CD14-positive monocyte (primary cell): ENCODE measurements at regions not wholly inside any gene's neighbourhood (a gene's known extent, or its start where the extent isn't known, plus 50 kb on each side); places are given as distances from the start of the nearest gene placed in this dataset.

Experiments used
- DNase-seq, 3 donors: peaks; one replicate each; pipeline ENCODE4 v3.0.0-alpha.2; 2011 to 2022
- H2AFZ ChIP-seq: 2 replicates; pipeline ENCODE4 v1.6.0; 2012; ENCODE audit warnings: mild to moderate bottlenecking, low read depth, low read length, inconsistent platforms; ENCODE audit not compliant: insufficient read depth, poor library complexity, severe bottlenecking
- H3K27ac ChIP-seq, 2 donors: 1 replicate in 1 of 2; 2 replicates in 1 of 2; pipeline ENCODE4 v1.5.1; 2012 to 2013; ENCODE audit warnings: low read length in 2 of 2, control low read depth in 1 of 2, inconsistent platforms in 1 of 2, low read depth in 1 of 2, mild to moderate bottlenecking in 1 of 2
- H3K27me3 ChIP-seq, 2 donors: one replicate each; pipeline versions ENCODE4 v1.6.0 to v1.6.1; 2011 to 2013; ENCODE audit warnings: low read length in 2 of 2; ENCODE audit not compliant: control insufficient read depth in 2 of 2, insufficient read depth in 2 of 2
- H3K36me3 ChIP-seq, 2 donors: replicated peaks in 1 of 2; 1 replicate in 1 of 2; 2 replicates in 1 of 2; pipeline versions ENCODE4 v1.5.1 to v1.6.1; 2012 to 2013; ENCODE audit warnings: low read length in 2 of 2, control low read depth in 1 of 2, inconsistent platforms in 1 of 2, mild to moderate bottlenecking in 1 of 2; ENCODE audit not compliant: insufficient read depth in 2 of 2, control insufficient read depth in 1 of 2
- H3K4me1 ChIP-seq, 2 donors: 1 replicate in 1 of 2; 2 replicates in 1 of 2; pipeline versions ENCODE4 v1.5.1 to v1.6.1; 2012 to 2013; ENCODE audit warnings: low read length in 2 of 2, control low read depth in 1 of 2, inconsistent platforms in 1 of 2, mild to moderate bottlenecking in 1 of 2, moderate library complexity in 1 of 2; ENCODE audit not compliant: insufficient read depth in 2 of 2, control insufficient read depth in 1 of 2
- H3K4me2 ChIP-seq: replicated peaks from 2 replicates; pipeline ENCODE3; 2012; ENCODE audit warnings: low read length, moderate library complexity, mild to moderate bottlenecking; ENCODE audit not compliant: poor library complexity, severe bottlenecking; ENCODE audit errors: extremely low read depth
- H3K4me3 ChIP-seq, 3 experiments: fragments of 200-600 bp in 1 of 3; sonication (generic) in 1 of 3; replicated peaks in 1 of 3; 1 replicate in 2 of 3; 2 replicates in 1 of 3; pipeline ENCODE4 v1.5.1; 2011 to 2013; ENCODE audit warnings: low read length in 3 of 3, mild to moderate bottlenecking in 3 of 3, control low read depth in 2 of 3, low read depth in 2 of 3, inconsistent platforms in 1 of 3, moderate library complexity in 1 of 3
- H3K79me2 ChIP-seq: 2 replicates; pipeline ENCODE4 v1.6.0; 2012; ENCODE audit warnings: mild to moderate bottlenecking, control low read depth, inconsistent platforms, low read length, moderate library complexity; ENCODE audit not compliant: insufficient read depth
- H3K9ac ChIP-seq: 2 replicates; pipeline ENCODE4 v1.6.0; 2017; ENCODE audit warnings: low read length, mild to moderate bottlenecking; ENCODE audit not compliant: insufficient read depth, poor library complexity, severe bottlenecking
- H3K9me3 ChIP-seq, 2 donors: replicated peaks in 1 of 2; 1 replicate in 1 of 2; 2 replicates in 1 of 2; pipeline versions ENCODE4 v1.5.1 to v1.6.1; 2012 to 2013; ENCODE audit warnings: low read length in 2 of 2, control low read depth in 1 of 2; ENCODE audit not compliant: control insufficient read depth in 1 of 2, insufficient read depth in 1 of 2
- H4K20me1 ChIP-seq: 2 replicates; pipeline ENCODE4 v1.6.0; 2012; ENCODE audit warnings: mild to moderate bottlenecking, low read length, control low read depth, moderate library complexity; ENCODE audit not compliant: insufficient read depth
- H3K27ac Mint-ChIP-seq, 7 donors: one replicate each; pipeline ENCODE4 v1.8.0; 2020; ENCODE audit warnings: mild to moderate bottlenecking in 7 of 7, mixed read lengths in 7 of 7, moderate library complexity in 6 of 7, inconsistent platforms in 2 of 7
- H3K27me3 Mint-ChIP-seq, 3 donors: one replicate each; pipeline ENCODE4 v1.8.0; 2021 to 2022; ENCODE audit warnings: low read depth in 3 of 3, mild to moderate bottlenecking in 3 of 3, mixed read lengths in 3 of 3, moderate library complexity in 3 of 3, inconsistent platforms in 1 of 3
- H3K36me3 Mint-ChIP-seq, 2 donors: one replicate each; pipeline ENCODE4 v1.8.0; 2020; ENCODE audit warnings: mixed read lengths in 2 of 2, inconsistent platforms in 1 of 2, mild to moderate bottlenecking in 1 of 2
- H3K4me1 Mint-ChIP-seq: one replicate; pipeline ENCODE4 v1.8.0; 2020; ENCODE audit warnings: mild to moderate bottlenecking, mixed read lengths
- H3K4me3 Mint-ChIP-seq, 2 donors: one replicate each; pipeline ENCODE4 v1.8.0; 2020; ENCODE audit warnings: mild to moderate bottlenecking in 2 of 2, mixed read lengths in 2 of 2, moderate library complexity in 1 of 2
- H3K9me3 Mint-ChIP-seq, 7 donors: one replicate each; pipeline ENCODE4 v1.8.0; 2020 to 2022; ENCODE audit warnings: mixed read lengths in 7 of 7, mild to moderate bottlenecking in 6 of 7, moderate library complexity in 6 of 7, inconsistent platforms in 2 of 7
- WGBS: methylation state at CpG from one replicate; pipeline ENCODE4 v1.1.5; 2013; ENCODE audit warnings: missing lambda C conversion rate; ENCODE audit not compliant: insufficient coverage; 5-methylcytosine and 5-hydroxymethylcytosine counted together
- intact Hi-C, 2 donors: fragments of 100-400 bp; cut with micrococcal nuclease; formaldehyde crosslinking; loops; one replicate each; pipeline versions ENCODE4 v1.15.0 to v1.15.1; 2023
- TF ChIP-seq, protein P1 (sequence below): fragments of 200-600 bp; IDR thresholded peaks from one replicate; pipeline ENCODE4 v1.8.0; 2022; ENCODE audit warnings: antibody characterized with exemption, mild to moderate bottlenecking

DNA sequence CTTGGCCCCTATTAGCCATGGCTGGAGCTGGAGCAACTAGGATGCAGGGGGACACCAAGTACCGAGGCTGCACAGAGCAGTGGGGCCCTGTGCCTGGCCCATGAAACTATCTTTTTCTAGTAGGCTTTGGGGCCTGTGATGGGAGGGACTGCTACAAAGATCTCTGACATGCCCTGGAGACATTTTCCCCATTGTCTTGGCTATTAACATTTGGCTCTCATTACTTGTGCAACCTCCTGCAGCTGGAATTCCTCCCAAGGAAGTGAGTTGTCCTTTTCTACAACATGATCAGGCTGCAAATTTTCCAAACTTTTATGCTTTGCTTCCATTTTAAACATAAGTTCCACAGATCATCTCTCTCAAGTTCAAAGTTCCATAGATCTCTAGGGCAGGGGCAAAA lies 174.7 kb upstream of the ANKFN1 start:
- H3K4me3 Mint-ChIP-seq = no peak overlapping the region
- no peaks in the 10 kb centered on the region for H3K27me3 ChIP-seq
- DNase-seq = no peak
- peaks cover 0 to 9% (median 2%) of the 10 kb centered on the region in 7 donors for H3K9me3 Mint-ChIP-seq
- H3K79me2 ChIP-seq = no peaks in the 10 kb centered on the region
- no peak overlapping the region for H3K27ac Mint-ChIP-seq
- no peaks in the 10 kb centered on the region for H3K4me1 Mint-ChIP-seq
- H3K9me3 ChIP-seq = no peaks in the 10 kb centered on the region
- intact Hi-C loops = no loop called here
- H4K20me1 ChIP-seq = no peaks in the 10 kb centered on the region
- H3K4me2 ChIP-seq = no peak overlapping the region
- H3K36me3 ChIP-seq = no peaks in the 10 kb centered on the region
- no peak overlapping the region for H3K4me3 ChIP-seq
- no peak overlapping the region for H3K9ac ChIP-seq
- H3K4me1 ChIP-seq = no peaks in the 10 kb centered on the region
- no peaks in the 10 kb centered on the region for H3K36me3 Mint-ChIP-seq
- no peaks in the 10 kb centered on the region for H3K27me3 Mint-ChIP-seq
- WGBS = no CpG with 5 or more reads among the region's 1 CpG
- H3K27ac ChIP-seq = no peak overlapping the region
- H2AFZ ChIP-seq = no peak overlapping the region
- TF ChIP-seq, protein P1, sequence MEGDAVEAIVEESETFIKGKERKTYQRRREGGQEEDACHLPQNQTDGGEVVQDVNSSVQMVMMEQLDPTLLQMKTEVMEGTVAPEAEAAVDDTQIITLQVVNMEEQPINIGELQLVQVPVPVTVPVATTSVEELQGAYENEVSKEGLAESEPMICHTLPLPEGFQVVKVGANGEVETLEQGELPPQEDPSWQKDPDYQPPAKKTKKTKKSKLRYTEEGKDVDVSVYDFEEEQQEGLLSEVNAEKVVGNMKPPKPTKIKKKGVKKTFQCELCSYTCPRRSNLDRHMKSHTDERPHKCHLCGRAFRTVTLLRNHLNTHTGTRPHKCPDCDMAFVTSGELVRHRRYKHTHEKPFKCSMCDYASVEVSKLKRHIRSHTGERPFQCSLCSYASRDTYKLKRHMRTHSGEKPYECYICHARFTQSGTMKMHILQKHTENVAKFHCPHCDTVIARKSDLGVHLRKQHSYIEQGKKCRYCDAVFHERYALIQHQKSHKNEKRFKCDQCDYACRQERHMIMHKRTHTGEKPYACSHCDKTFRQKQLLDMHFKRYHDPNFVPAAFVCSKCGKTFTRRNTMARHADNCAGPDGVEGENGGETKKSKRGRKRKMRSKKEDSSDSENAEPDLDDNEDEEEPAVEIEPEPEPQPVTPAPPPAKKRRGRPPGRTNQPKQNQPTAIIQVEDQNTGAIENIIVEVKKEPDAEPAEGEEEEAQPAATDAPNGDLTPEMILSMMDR = no peak

DNA sequence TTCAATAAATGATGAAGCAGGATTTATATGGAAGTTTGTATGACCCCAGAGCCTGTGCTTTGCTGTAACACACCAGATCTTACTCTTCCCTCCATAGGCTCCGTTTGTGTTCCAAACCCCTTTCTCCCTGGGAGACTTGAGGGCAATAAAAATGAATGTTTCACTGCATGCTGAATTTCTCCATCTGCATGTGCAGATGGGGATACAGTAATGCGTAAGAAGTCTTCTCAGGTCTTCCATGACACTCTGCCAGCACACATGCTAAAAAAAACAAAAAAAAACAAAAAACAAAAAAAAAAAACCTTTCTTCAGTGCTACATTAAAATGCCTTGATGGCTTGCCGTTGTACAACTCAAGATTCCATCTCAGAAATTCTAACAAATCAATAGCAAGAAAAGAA lies 170.2 kb upstream of the ANKFN1 start:
- no peaks in the 10 kb centered on the region for H3K79me2 ChIP-seq
- 100% methylated on average over 1 of the region's 3 CpGs for WGBS
- H4K20me1 ChIP-seq = no peaks in the 10 kb centered on the region

More for the DNA sequence above, 170.2 kb upstream of the ANKFN1 start:
- no peaks in the 10 kb centered on the region for H3K4me1 Mint-ChIP-seq
- Histone ChIP-seq H3K9ac (no peak overlapping the region), H2AFZ (no peak overlapping the region), H3K4me2 (no peak overlapping the region), H3K36me3 (no peaks in the 10 kb centered on the region), H3K4me1 (no peaks in the 10 kb centered on the region), H3K4me3 (no peak overlapping the region), H3K27ac (no peak overlapping the region), H3K9me3 (no peaks in the 10 kb centered on the region), H3K27me3 (no peaks in the 10 kb centered on the region)
- no peak for DNase-seq
- intact Hi-C loops = no loop called here
- TF ChIP-seq, protein P1 = no peak
- no peak overlapping the region for H3K4me3 Mint-ChIP-seq
- no peaks in the 10 kb centered on the region for H3K27me3 Mint-ChIP-seq
- H3K9me3 Mint-ChIP-seq = peaks cover 0 to 6% (median 3%) of the 10 kb centered on the region in 7 donors
- H3K27ac Mint-ChIP-seq = no peak overlapping the region
- no peaks in the 10 kb centered on the region for H3K36me3 Mint-ChIP-seq
